H9 (cell line): ENCODE measurements at regions not wholly inside any gene's neighbourhood (a gene's known extent, or its start where the extent isn't known, plus 50 kb on each side); places are given as distances from the start of the nearest gene placed in this dataset.
A peak's percentile ranks its signal among the peaks of the same experiment; 100 is the strongest.

ENCODE experiments used
- DNase-seq: peaks from one replicate; pipeline ENCODE4 v3.0.0-alpha.2; 2017
- H2AFZ ChIP-seq: one replicate; pipeline ENCODE4 v1.6.1; 2013; ENCODE audit warnings: mild to moderate bottlenecking, low read length, control low read depth, moderate library complexity
- H2AK5ac ChIP-seq: 2 replicates; pipeline ENCODE4 v1.6.1; 2013; ENCODE audit warnings: low read length, control low read depth, mixed read lengths; ENCODE audit not compliant: insufficient read length
- H2BK120ac ChIP-seq: one replicate; pipeline ENCODE4 v1.6.1; 2013; ENCODE audit warnings: low read depth, mild to moderate bottlenecking, low read length, control low read depth, inconsistent platforms; ENCODE audit not compliant: poor library complexity, severe bottlenecking
- H2BK12ac ChIP-seq: 2 replicates; pipeline ENCODE4 v1.6.1; 2013; ENCODE audit warnings: low read length, control low read depth, mixed read lengths, low read depth; ENCODE audit not compliant: insufficient read length
- H2BK15ac ChIP-seq: 2 replicates; pipeline ENCODE4 v1.6.1; 2013; ENCODE audit warnings: low read depth, low read length, control low read depth
- H2BK20ac ChIP-seq: one replicate; pipeline ENCODE4 v1.6.1; 2013; ENCODE audit warnings: low read depth, mild to moderate bottlenecking, low read length, control low read depth, inconsistent platforms; ENCODE audit not compliant: poor library complexity, severe bottlenecking
- H2BK5ac ChIP-seq: 2 replicates; pipeline ENCODE4 v1.6.1; 2013; ENCODE audit warnings: low read length, control low read depth, mixed read lengths; ENCODE audit not compliant: insufficient read length
- H3K14ac ChIP-seq: 2 replicates; pipeline ENCODE4 v1.6.1; 2013; ENCODE audit warnings: low read length, control low read depth; ENCODE audit not compliant: insufficient read depth
- H3K18ac ChIP-seq: 2 replicates; pipeline ENCODE4 v1.6.1; 2013; ENCODE audit warnings: low read depth, mild to moderate bottlenecking, mixed read lengths, low read length, control low read depth; ENCODE audit not compliant: insufficient read length
- H3K23ac ChIP-seq: 2 replicates; pipeline ENCODE4 v1.6.1; 2013; ENCODE audit warnings: low read length, control low read depth, mixed read lengths, low read depth; ENCODE audit not compliant: insufficient read length
- H3K23me2 ChIP-seq: 2 replicates; pipeline ENCODE4 v1.6.1; 2013; ENCODE audit warnings: low read depth, mild to moderate bottlenecking, mixed read lengths, low read length, control low read depth; ENCODE audit not compliant: insufficient read length, poor library complexity, severe bottlenecking
- H3K27ac ChIP-seq: 2 replicates; pipeline ENCODE4 v1.5.1; 2013; ENCODE audit warnings: low read length, control low read depth, mixed read lengths, low read depth; ENCODE audit not compliant: insufficient read length
- H3K27me3 ChIP-seq: 2 replicates; pipeline ENCODE4 v1.6.1; 2013; ENCODE audit warnings: low read length, control low read depth, inconsistent platforms; ENCODE audit not compliant: insufficient read depth
- H3K4ac ChIP-seq: 2 replicates; pipeline ENCODE4 v1.6.1; 2013; ENCODE audit warnings: low read depth, mild to moderate bottlenecking, control low read depth, inconsistent platforms, low read length, moderate library complexity
- H3K4me1 ChIP-seq: 2 replicates; pipeline ENCODE4 v1.6.1; 2013; ENCODE audit warnings: low read length, control low read depth, inconsistent platforms; ENCODE audit not compliant: insufficient read depth
- H3K4me2 ChIP-seq: 2 replicates; pipeline ENCODE4 v1.6.1; 2013; ENCODE audit warnings: low read length, control low read depth, mixed read lengths; ENCODE audit not compliant: insufficient read length, insufficient read depth
- H3K56ac ChIP-seq: 2 replicates; pipeline ENCODE4 v1.6.1; 2013; ENCODE audit warnings: low read depth, mild to moderate bottlenecking, mixed read lengths, low read length, control low read depth; ENCODE audit not compliant: insufficient read length
- H3K79me1 ChIP-seq: 2 replicates; pipeline ENCODE4 v1.6.1; 2013; ENCODE audit warnings: low read depth, mild to moderate bottlenecking, moderate library complexity, low read length, control low read depth, inconsistent platforms; ENCODE audit not compliant: insufficient read depth, poor library complexity, severe bottlenecking
- H3K79me2 ChIP-seq: 2 replicates; pipeline ENCODE4 v1.6.1; 2013; ENCODE audit warnings: low read length, control low read depth, inconsistent platforms; ENCODE audit not compliant: insufficient read depth
- H3K9ac ChIP-seq: 2 replicates; pipeline ENCODE4 v1.6.1; 2013; ENCODE audit warnings: low read length, control low read depth, mixed read lengths; ENCODE audit not compliant: insufficient read length; ENCODE audit errors: extremely low read depth
- H3K9me3 ChIP-seq: one replicate; pipeline ENCODE4 v1.6.1; 2013; ENCODE audit warnings: low read depth, low read length, inconsistent platforms; ENCODE audit not compliant: control insufficient read depth
- H3T11ph ChIP-seq: one replicate; pipeline ENCODE4 v1.6.1; 2013; ENCODE audit warnings: mild to moderate bottlenecking, low read length, control low read depth, inconsistent platforms
- H4K20me1 ChIP-seq: one replicate; pipeline ENCODE4 v1.6.1; 2013; ENCODE audit not compliant: control insufficient read depth, insufficient read length, insufficient read depth
- H4K5ac ChIP-seq: 2 replicates; pipeline ENCODE4 v1.6.1; 2013; ENCODE audit warnings: low read depth, mild to moderate bottlenecking, mixed read lengths, low read length, control low read depth; ENCODE audit not compliant: insufficient read length
- H4K8ac ChIP-seq: replicated peaks from 2 replicates; pipeline ENCODE4 v1.6.1; 2013; ENCODE audit warnings: low read length, control low read depth, mixed read lengths, low read depth; ENCODE audit not compliant: insufficient read length
- H4K91ac ChIP-seq: 2 replicates; pipeline ENCODE4 v1.6.1; 2013; ENCODE audit warnings: low read depth, mild to moderate bottlenecking, moderate library complexity, mixed read lengths, low read length, control low read depth; ENCODE audit not compliant: insufficient read length
- H3K27ac Mint-ChIP-seq, 3 experiments: 2 replicates in 2 of 3; 3 replicates in 1 of 3; pipeline ENCODE4 v1.8.0; 2020 to 2021; ENCODE audit warnings: mixed read lengths in 3 of 3, mild to moderate bottlenecking in 1 of 3, moderate library complexity in 1 of 3
- H3K27me3 Mint-ChIP-seq: 2 replicates; pipeline ENCODE4 v1.8.0; 2021; ENCODE audit warnings: low read depth, mild to moderate bottlenecking, moderate library complexity, mixed read lengths
- H3K36me3 Mint-ChIP-seq, 3 experiments: 2 replicates in 2 of 3; 3 replicates in 1 of 3; pipeline ENCODE4 v1.8.0; 2020 to 2021; ENCODE audit warnings: low read depth in 3 of 3, mixed read lengths in 3 of 3; ENCODE audit not compliant: insufficient read depth in 1 of 3
- H3K4me1 Mint-ChIP-seq, 2 experiments: 2 replicates each; pipeline ENCODE4 v1.8.0; 2020; ENCODE audit warnings: mixed read lengths in 2 of 2
- H3K4me3 Mint-ChIP-seq, 2 experiments: 2 replicates in 1 of 2; 3 replicates in 1 of 2; pipeline ENCODE4 v1.8.0; 2020 to 2021; ENCODE audit warnings: mild to moderate bottlenecking in 2 of 2, mixed read lengths in 2 of 2, moderate library complexity in 1 of 2
- H3K9me3 Mint-ChIP-seq, 2 experiments: 2 replicates in 1 of 2; 3 replicates in 1 of 2; pipeline ENCODE4 v1.8.0; 2020; ENCODE audit warnings: mild to moderate bottlenecking in 2 of 2, mixed read lengths in 2 of 2, moderate library complexity in 1 of 2
- CTCF ChIP-seq: fragments of 200-600 bp; sonication (generic); conservative IDR thresholded peaks from 3 replicates; pipeline ENCODE4 v1.8.0; 2021; ENCODE audit warnings: antibody characterized with exemption, mild to moderate bottlenecking
- WGBS: extraction: QIAGEN DNeasy Blood & Tissue Kit; methylation state at CpG from one replicate; pipeline ENCODE4 v1.1.7; 2013; ENCODE audit warnings: missing lambda C conversion rate, low lambda C conversion rate, mixed read lengths; ENCODE audit not compliant: insufficient read length; ENCODE audit errors: extremely low coverage; 5-methylcytosine and 5-hydroxymethylcytosine counted together

GRCh38 chr4:1494416-1495315 lies 88.4 kb upstream of the NKX1-1 start:
- H3K27ac ChIP-seq = no peak overlapping the region
- Mint-ChIP-seq H3K36me3 (peaks cover 0 to 2% (median 0%) of the 10 kb centered on the region in 3 experiments; a peak in 1 of 7 replicates), H3K4me1 (no peaks in the 10 kb centered on the region), H3K27ac (no peak overlapping the region), H3K4me3 (peak overlapping the region in 1 of 2 experiments; percentile 6; a peak in 2 of 5 replicates), H3K9me3 (no peaks in the 10 kb centered on the region), H3K27me3 (peaks cover 2% of the 10 kb centered on the region; the same call in 1 of the 2 replicates)
- no peak overlapping the region for H4K91ac ChIP-seq
- no peak overlapping the region for H2BK5ac ChIP-seq
- no peak overlapping the region for H2BK120ac ChIP-seq
- no peaks in the 10 kb centered on the region for H4K20me1 ChIP-seq
- no peak overlapping the region for H4K8ac ChIP-seq
- no peak overlapping the region for H2BK20ac ChIP-seq
- no peak overlapping the region for H3K23ac ChIP-seq
- no peaks in the 10 kb centered on the region for H3K27me3 ChIP-seq
- H3K9ac ChIP-seq = no peak overlapping the region
- no peaks in the 10 kb centered on the region for H3K9me3 ChIP-seq
- no peak overlapping the region for H3K14ac ChIP-seq
- no peaks in the 10 kb centered on the region for H3K79me1 ChIP-seq
- no peak overlapping the region for H2BK12ac ChIP-seq
- H3K79me2 ChIP-seq = no peaks in the 10 kb centered on the region
- H3K4me2 ChIP-seq = no peak overlapping the region
- no peak overlapping the region for H2AFZ ChIP-seq
- H3K56ac ChIP-seq = no peak overlapping the region
- H3K23me2 ChIP-seq = no peaks in the 10 kb centered on the region
- no peak overlapping the region for H2AK5ac ChIP-seq
- no peak overlapping the region for H3K4ac ChIP-seq
- no peak for DNase-seq
- no peak overlapping the region for H3T11ph ChIP-seq
- no peak overlapping the region for H2BK15ac ChIP-seq
- no peaks in the 10 kb centered on the region for H3K4me1 ChIP-seq
- no peak for TF ChIP-seq CTCF
- H4K5ac ChIP-seq = no peak overlapping the region
- WGBS = no CpG with 5 or more reads among the region's 37 CpGs
- no peak overlapping the region for H3K18ac ChIP-seq
